ENCODE measurements at regions not wholly inside any gene's neighbourhood (a gene's known extent, or its start where the extent isn't known, plus 50 kb on each side); places are given as distances from the start of the nearest gene placed in this dataset.

DNA sequence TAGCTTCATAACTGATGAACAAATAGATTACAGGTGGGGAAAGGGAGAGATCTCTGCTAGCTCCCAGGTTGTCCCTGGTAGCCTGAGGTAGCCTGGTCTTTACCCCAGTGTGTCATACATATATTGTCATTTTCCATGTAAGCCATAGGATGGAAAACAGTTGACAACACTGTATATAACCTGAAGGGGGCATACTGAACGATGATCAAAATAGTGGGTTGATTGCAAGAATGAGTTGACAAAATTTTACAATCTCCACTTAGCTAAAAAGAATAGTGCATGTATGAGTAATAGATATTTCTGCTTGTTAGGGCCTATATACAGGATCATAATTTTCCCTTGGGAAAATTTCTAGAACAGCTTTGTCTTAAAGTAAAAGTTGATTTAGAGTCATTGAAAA lies 304.1 kb upstream of the HAND2 start:
- TF ChIP-seq, protein P1, sequence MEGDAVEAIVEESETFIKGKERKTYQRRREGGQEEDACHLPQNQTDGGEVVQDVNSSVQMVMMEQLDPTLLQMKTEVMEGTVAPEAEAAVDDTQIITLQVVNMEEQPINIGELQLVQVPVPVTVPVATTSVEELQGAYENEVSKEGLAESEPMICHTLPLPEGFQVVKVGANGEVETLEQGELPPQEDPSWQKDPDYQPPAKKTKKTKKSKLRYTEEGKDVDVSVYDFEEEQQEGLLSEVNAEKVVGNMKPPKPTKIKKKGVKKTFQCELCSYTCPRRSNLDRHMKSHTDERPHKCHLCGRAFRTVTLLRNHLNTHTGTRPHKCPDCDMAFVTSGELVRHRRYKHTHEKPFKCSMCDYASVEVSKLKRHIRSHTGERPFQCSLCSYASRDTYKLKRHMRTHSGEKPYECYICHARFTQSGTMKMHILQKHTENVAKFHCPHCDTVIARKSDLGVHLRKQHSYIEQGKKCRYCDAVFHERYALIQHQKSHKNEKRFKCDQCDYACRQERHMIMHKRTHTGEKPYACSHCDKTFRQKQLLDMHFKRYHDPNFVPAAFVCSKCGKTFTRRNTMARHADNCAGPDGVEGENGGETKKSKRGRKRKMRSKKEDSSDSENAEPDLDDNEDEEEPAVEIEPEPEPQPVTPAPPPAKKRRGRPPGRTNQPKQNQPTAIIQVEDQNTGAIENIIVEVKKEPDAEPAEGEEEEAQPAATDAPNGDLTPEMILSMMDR (conservative IDR thresholded peaks at IDR 0.05 in 1 of 2, IDR thresholded peaks at IDR 0.05 in 1 of 2; ENCODE audit: extremely low read depth in 1 of 2, insufficient read depth in 1 of 2, low read depth in 1 of 2, low read length in 2 of 2), result peak in 1 of 2 donors; percentile 13
- no peak for TF ChIP-seq EZH2 (IDR thresholded peaks at IDR 0.05; ENCODE audit: borderline replicate concordance, low read length)

Measured in mammary epithelial cell (primary cell).